HepG2 (cell line): ENCODE measurements at regions not wholly inside any gene's neighbourhood (a gene's known extent, or its start where the extent isn't known, plus 50 kb on each side); places are given as distances from the start of the nearest gene placed in this dataset.

Experiments used
- ATAC-seq: fragments of 200-7000 bp; cut with Tn5 transposase; 3 replicates; pipeline ENCODE4 v1.9.1; 2020; ENCODE audit warnings: mild to moderate bottlenecking, moderate library complexity
- BruUV-seq: library from RNA; stranded (reverse); fragments of 400-500 nt; replicated peaks from 2 replicates; lab custom pipeline; 2021; lab: Mats Ljungman, UMichigan
- CTCF ChIA-PET: fragments of 300-600 bp; formaldehyde crosslinking; extraction: SDS; loops from one replicate; lab custom pipeline; 2021; ENCODE audit warnings: low total read pairs, inconsistent platforms, low intra/inter-chr PET ratio; lab: Yijun Ruan, JAX
- POLR2A ChIA-PET: fragments of 350-600 bp; sonication (Branson Sonifier 250); formaldehyde crosslinking; loops from one replicate; lab custom pipeline; 2020; ENCODE audit warnings: antibody characterized with exemption, inconsistent platforms; lab: Yijun Ruan, JAX
- DNase-seq: peaks from one replicate; pipeline ENCODE4 v3.0.0-alpha.2; 2015; ENCODE audit warnings: low spot score
- FAIRE-seq: peaks from 3 replicates; lab custom pipeline; 2011; peaks lifted over from hg19 to GRCh38; lab: Jason Lieb, UNC
- H2AFZ ChIP-seq: one replicate; pipeline ENCODE4 v1.6.1; 2011; ENCODE audit warnings: low read length, inconsistent platforms
- H3K27ac ChIP-seq: fragments of 300-600 bp; 3 replicates; pipeline ENCODE4 v1.8.0; 2011; ENCODE audit warnings: mixed run types, mild to moderate bottlenecking, mixed read lengths, low read length, inconsistent platforms; ENCODE audit not compliant: insufficient read depth; ENCODE audit errors: extremely low read length
- H3K27me3 ChIP-seq, 2 experiments: fragments of 200-600 bp in 1 of 2; 2 replicates in 1 of 2; 3 replicates in 1 of 2; pipeline versions ENCODE4 v1.6.0 to v1.8.0; 2011; ENCODE audit warnings: low read length in 2 of 2, mild to moderate bottlenecking in 2 of 2, moderate library complexity in 2 of 2, inconsistent platforms in 1 of 2; ENCODE audit not compliant: insufficient read depth in 2 of 2, control insufficient read depth in 1 of 2
- H3K36me3 ChIP-seq, 2 experiments: fragments of 200-600 bp in 1 of 2; replicated peaks in 1 of 2; 2 replicates in 1 of 2; 3 replicates in 1 of 2; pipeline versions ENCODE4 v1.5.1 to v1.8.0; 2011; ENCODE audit warnings: low read length in 2 of 2, inconsistent platforms in 1 of 2; ENCODE audit not compliant: insufficient read depth in 2 of 2, control insufficient read depth in 1 of 2
- H3K4me1 ChIP-seq: 2 replicates; pipeline ENCODE4 v1.5.1; 2012; ENCODE audit warnings: low read length, inconsistent platforms; ENCODE audit not compliant: insufficient read depth
- H3K4me2 ChIP-seq: 2 replicates; pipeline ENCODE4 v1.6.0; 2011; ENCODE audit warnings: low read depth, low read length, inconsistent platforms
- H3K4me3 ChIP-seq, 3 experiments: fragments of 200-600 bp in 1 of 3; sonication (generic), shearing (Covaris generic) in 1 of 3; replicated peaks in 1 of 3; 2 replicates each; pipeline ENCODE4 v1.5.1; 2011 to 2016; ENCODE audit warnings: low read length in 3 of 3, inconsistent platforms in 2 of 3, low read depth in 2 of 3, mild to moderate bottlenecking in 2 of 3, control low read depth in 1 of 3, mixed read lengths in 1 of 3; ENCODE audit not compliant: insufficient read depth in 1 of 3
- H3K79me2 ChIP-seq: one replicate; pipeline ENCODE4 v1.6.1; 2011; ENCODE audit warnings: low read length, inconsistent platforms; ENCODE audit not compliant: insufficient read depth
- H3K9ac ChIP-seq: 2 replicates; pipeline ENCODE4 v1.6.0; 2011; ENCODE audit warnings: mild to moderate bottlenecking, low read depth, low read length, inconsistent platforms; ENCODE audit not compliant: insufficient read depth
- H3K9me3 ChIP-seq: 2 replicates; pipeline ENCODE4 v1.5.1; 2012; ENCODE audit warnings: mild to moderate bottlenecking, low read length
- H4K20me1 ChIP-seq: 2 replicates; pipeline ENCODE4 v1.6.0; 2011; ENCODE audit warnings: inconsistent platforms, mild to moderate bottlenecking, low read length, moderate library complexity; ENCODE audit not compliant: insufficient read depth
- ATAD3A ChIP-seq: sonication (generic); formaldehyde crosslinking; IDR thresholded peaks from 2 replicates; pipeline ENCODE4 v1.4.0; 2020; ENCODE audit warnings: missing genetic modification reagents
- CEBPB ChIP-seq: IDR thresholded peaks from 2 replicates; pipeline ENCODE4 v1.6.1; 2011; ENCODE audit warnings: low read depth, low read length, improper control_type of control experiment, borderline replicate concordance
- EZH2 ChIP-seq: conservative IDR thresholded peaks from 2 replicates; pipeline ENCODE4 v1.6.1; 2012; ENCODE audit warnings: mild to moderate bottlenecking, low read depth, low read length, moderate library complexity
- MIER2 ChIP-seq: IDR thresholded peaks from 2 replicates; pipeline ENCODE4 v1.6.1; 2016; ENCODE audit warnings: missing biosample characterization, missing genetic modification reagents
- MIXL1 ChIP-seq: IDR thresholded peaks from 2 replicates; pipeline ENCODE4 v1.6.1; 2016
- RXRA ChIP-seq: sonication (generic); formaldehyde crosslinking; IDR thresholded peaks from 2 replicates; pipeline ENCODE4 v1.5.1; 2020; ENCODE audit warnings: missing genetic modification reagents
- SAP130 ChIP-seq: IDR thresholded peaks from 2 replicates; pipeline ENCODE4 v1.6.1; 2016; ENCODE audit warnings: low read depth
- WIZ ChIP-seq: sonication (generic); formaldehyde crosslinking; IDR thresholded peaks from 2 replicates; pipeline ENCODE4 v1.5.1; 2020; ENCODE audit warnings: mild to moderate bottlenecking, missing genetic modification reagents
- ZNF24 ChIP-seq: fragments of 450-650 bp; IDR thresholded peaks from 2 replicates; pipeline ENCODE4 v1.6.1; 2017; ENCODE audit warnings: antibody characterized with exemption, mild to moderate bottlenecking
- ZNF274 ChIP-seq: sonication (generic); formaldehyde crosslinking; IDR thresholded peaks from 2 replicates; pipeline ENCODE4 v1.5.1; 2020; ENCODE audit warnings: mild to moderate bottlenecking, missing genetic modification reagents
- ZNF549 ChIP-seq: sonication (generic); formaldehyde crosslinking; IDR thresholded peaks from 2 replicates; pipeline ENCODE4 v1.5.0; 2020; ENCODE audit warnings: missing genetic modification reagents
- ZNF703 ChIP-seq: sonication (generic); formaldehyde crosslinking; IDR thresholded peaks from 2 replicates; pipeline ENCODE4 v1.5.1; 2020; ENCODE audit warnings: missing genetic modification reagents, mild to moderate bottlenecking, moderate library complexity, borderline replicate concordance
- ZSCAN20 ChIP-seq: sonication (generic); formaldehyde crosslinking; IDR thresholded peaks from 2 replicates; pipeline ENCODE4 v1.4.0; 2020; ENCODE audit warnings: missing genetic modification reagents, mild to moderate bottlenecking, borderline replicate concordance
- ZSCAN22 ChIP-seq: sonication (generic); formaldehyde crosslinking; IDR thresholded peaks from 2 replicates; pipeline ENCODE4 v1.4.0; 2020; ENCODE audit warnings: mild to moderate bottlenecking, missing genetic modification reagents
- WGBS: methylation state at CpG from one replicate; pipeline ENCODE4 v1.1.6; 2017; ENCODE audit warnings: low lambda C conversion rate; 5-methylcytosine and 5-hydroxymethylcytosine counted together
- in situ Hi-C: cut with HindIII; loops from 2 replicates; pipeline ENCODE4 v1.10.0; 2017; ENCODE audit warnings: low pct_unique_long_range_greater_than_20kb; ENCODE audit not compliant: extremely low pct_ligation_motif_present
- intact Hi-C: fragments of 100-400 bp; cut with micrococcal nuclease; formaldehyde crosslinking; loops from one replicate; pipeline ENCODE4 v1.10.0; 2022; ENCODE audit not compliant: unreplicated experiment
- TF ChIP-seq, protein P1 (sequence below): sonication (generic); formaldehyde crosslinking; IDR thresholded peaks from 2 replicates; pipeline ENCODE4 v1.5.0; 2020; ENCODE audit warnings: mild to moderate bottlenecking, missing genetic modification reagents
- TF ChIP-seq, protein P2 (sequence below): sonication (generic); formaldehyde crosslinking; IDR thresholded peaks from 2 replicates; pipeline ENCODE4 v1.9.0; 2021; ENCODE audit warnings: missing genetic modification reagents, mild to moderate bottlenecking, borderline replicate concordance
- TF ChIP-seq, protein P3 (sequence below): sonication (generic); formaldehyde crosslinking; IDR thresholded peaks from 2 replicates; pipeline ENCODE4 v1.5.1; 2020; ENCODE audit warnings: missing genetic modification reagents, mild to moderate bottlenecking, borderline replicate concordance
- TF ChIP-seq, protein P4 (sequence below): IDR thresholded peaks from 2 replicates; pipeline ENCODE4 v1.6.1; 2016; ENCODE audit warnings: low read depth, borderline replicate concordance
- TF ChIP-seq, protein P5 (sequence below): sonication (generic); formaldehyde crosslinking; IDR thresholded peaks from 2 replicates; pipeline ENCODE4 v1.4.0; 2020; ENCODE audit warnings: missing genetic modification reagents
- TF ChIP-seq, protein P6 (sequence below): sonication (generic); formaldehyde crosslinking; IDR thresholded peaks from 2 replicates; pipeline ENCODE4 v1.8.1; 2023; ENCODE audit warnings: mild to moderate bottlenecking, missing genetic modification reagents, borderline replicate concordance

DNA sequence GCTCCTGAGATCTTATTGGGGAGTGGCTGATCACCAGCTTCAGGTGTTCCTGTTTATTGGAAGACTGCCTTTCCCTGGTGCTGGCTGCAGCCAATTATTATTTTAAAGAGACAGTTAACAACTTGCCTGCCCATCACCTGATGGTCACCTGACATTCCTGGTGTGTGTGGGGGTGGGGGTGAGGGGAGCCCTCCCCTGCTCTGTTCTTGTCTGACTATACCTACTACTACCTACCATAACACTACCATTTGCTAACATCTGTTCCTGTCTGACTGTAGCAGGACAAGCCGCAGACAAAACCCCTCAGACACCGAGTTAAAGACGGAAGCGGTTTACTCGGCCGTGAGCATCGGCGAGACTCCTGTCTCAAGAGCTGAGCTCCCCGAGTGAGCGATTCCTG is 54.9 kb upstream of the NBPF3 start:
- Histone ChIP-seq H3K4me2 (no peak overlapping the region), H3K36me3 (no peaks in the 10 kb centered on the region), H3K27me3 (no peaks in the 10 kb centered on the region; a peak in 1 of 5 replicates), H3K79me2 (no peaks in the 10 kb centered on the region), H3K9me3 (no peaks in the 10 kb centered on the region), H3K4me3 (no peak overlapping the region), H2AFZ (no peak overlapping the region), H4K20me1 (no peaks in the 10 kb centered on the region), H3K27ac (no peak overlapping the region), H3K4me1 (no peaks in the 10 kb centered on the region), H3K9ac (no peak overlapping the region)
- no TSS peak for BruUV-seq
- in situ Hi-C loops = no loop called here
- FAIRE-seq = no peak
- no peak for DNase-seq
- intact Hi-C loops = no loop called here
- ATAC-seq = no peak
- POLR2A ChIA-PET = no interaction called here
- no peak for TF ChIP-seq ZSCAN22 (CRISPR knock-in tag)
- no peak for TF ChIP-seq ZNF549 (CRISPR knock-in tag)
- TF ChIP-seq, protein P1, sequence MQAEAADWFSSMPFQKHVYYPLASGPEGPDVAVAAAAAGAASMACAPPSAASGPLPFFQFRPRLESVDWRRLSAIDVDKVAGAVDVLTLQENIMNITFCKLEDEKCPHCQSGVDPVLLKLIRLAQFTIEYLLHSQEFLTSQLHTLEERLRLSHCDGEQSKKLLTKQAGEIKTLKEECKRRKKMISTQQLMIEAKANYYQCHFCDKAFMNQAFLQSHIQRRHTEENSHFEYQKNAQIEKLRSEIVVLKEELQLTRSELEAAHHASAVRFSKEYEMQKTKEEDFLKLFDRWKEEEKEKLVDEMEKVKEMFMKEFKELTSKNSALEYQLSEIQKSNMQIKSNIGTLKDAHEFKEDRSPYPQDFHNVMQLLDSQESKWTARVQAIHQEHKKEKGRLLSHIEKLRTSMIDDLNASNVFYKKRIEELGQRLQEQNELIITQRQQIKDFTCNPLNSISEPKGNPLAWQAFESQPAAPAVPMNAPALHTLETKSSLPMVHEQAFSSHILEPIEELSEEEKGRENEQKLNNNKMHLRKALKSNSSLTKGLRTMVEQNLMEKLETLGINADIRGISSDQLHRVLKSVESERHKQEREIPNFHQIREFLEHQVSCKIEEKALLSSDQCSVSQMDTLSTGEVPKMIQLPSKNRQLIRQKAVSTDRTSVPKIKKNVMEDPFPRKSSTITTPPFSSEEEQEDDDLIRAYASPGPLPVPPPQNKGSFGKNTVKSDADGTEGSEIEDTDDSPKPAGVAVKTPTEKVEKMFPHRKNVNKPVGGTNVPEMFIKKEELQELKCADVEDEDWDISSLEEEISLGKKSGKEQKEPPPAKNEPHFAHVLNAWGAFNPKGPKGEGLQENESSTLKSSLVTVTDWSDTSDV = no peak
- no peak for TF ChIP-seq MIER2 (CRISPR knock-in tag)
- TF ChIP-seq, protein P2, sequence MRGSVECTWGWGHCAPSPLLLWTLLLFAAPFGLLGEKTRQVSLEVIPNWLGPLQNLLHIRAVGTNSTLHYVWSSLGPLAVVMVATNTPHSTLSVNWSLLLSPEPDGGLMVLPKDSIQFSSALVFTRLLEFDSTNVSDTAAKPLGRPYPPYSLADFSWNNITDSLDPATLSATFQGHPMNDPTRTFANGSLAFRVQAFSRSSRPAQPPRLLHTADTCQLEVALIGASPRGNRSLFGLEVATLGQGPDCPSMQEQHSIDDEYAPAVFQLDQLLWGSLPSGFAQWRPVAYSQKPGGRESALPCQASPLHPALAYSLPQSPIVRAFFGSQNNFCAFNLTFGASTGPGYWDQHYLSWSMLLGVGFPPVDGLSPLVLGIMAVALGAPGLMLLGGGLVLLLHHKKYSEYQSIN (CRISPR knock-in tag) = no peak
- TF ChIP-seq MIXL1 (CRISPR knock-in tag) = no peak
- TF ChIP-seq RXRA (CRISPR knock-in tag) = no peak
- TF ChIP-seq, protein P3, sequence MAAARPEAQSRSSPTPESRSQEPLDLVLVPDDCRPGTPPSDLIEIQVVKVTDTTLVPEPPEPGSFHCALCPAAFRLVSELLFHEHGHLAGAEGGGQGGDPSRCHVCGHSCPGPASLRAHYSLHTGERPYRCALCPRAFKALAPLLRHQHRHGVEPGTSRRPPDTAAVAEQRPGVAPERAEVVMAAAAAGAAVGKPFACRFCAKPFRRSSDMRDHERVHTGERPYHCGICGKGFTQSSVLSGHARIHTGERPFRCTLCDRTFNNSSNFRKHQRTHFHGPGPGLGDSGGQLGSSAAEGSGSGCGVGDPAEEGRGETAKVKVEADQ (CRISPR knock-in tag) = no peak
- no peak for TF ChIP-seq SAP130
- TF ChIP-seq CEBPB = no peak
- no peak for TF ChIP-seq ZNF24
- no peak for TF ChIP-seq WIZ (CRISPR knock-in tag)
- TF ChIP-seq ZNF703 = no peak
- TF ChIP-seq, protein P4, sequence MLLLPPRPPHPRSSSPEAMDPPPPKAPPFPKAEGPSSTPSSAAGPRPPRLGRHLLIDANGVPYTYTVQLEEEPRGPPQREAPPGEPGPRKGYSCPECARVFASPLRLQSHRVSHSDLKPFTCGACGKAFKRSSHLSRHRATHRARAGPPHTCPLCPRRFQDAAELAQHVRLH (CRISPR knock-in tag) = no peak
- TF ChIP-seq ATAD3A (CRISPR knock-in tag) = no peak
- no peak for TF ChIP-seq EZH2
- TF ChIP-seq ZNF274 = no peak
- TF ChIP-seq, protein P5, sequence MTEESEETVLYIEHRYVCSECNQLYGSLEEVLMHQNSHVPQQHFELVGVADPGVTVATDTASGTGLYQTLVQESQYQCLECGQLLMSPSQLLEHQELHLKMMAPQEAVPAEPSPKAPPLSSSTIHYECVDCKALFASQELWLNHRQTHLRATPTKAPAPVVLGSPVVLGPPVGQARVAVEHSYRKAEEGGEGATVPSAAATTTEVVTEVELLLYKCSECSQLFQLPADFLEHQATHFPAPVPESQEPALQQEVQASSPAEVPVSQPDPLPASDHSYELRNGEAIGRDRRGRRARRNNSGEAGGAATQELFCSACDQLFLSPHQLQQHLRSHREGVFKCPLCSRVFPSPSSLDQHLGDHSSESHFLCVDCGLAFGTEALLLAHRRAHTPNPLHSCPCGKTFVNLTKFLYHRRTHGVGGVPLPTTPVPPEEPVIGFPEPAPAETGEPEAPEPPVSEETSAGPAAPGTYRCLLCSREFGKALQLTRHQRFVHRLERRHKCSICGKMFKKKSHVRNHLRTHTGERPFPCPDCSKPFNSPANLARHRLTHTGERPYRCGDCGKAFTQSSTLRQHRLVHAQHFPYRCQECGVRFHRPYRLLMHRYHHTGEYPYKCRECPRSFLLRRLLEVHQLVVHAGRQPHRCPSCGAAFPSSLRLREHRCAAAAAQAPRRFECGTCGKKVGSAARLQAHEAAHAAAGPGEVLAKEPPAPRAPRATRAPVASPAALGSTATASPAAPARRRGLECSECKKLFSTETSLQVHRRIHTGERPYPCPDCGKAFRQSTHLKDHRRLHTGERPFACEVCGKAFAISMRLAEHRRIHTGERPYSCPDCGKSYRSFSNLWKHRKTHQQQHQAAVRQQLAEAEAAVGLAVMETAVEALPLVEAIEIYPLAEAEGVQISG (CRISPR knock-in tag) = no peak
- no peak for TF ChIP-seq ZSCAN20 (CRISPR knock-in tag)
- TF ChIP-seq, protein P6, sequence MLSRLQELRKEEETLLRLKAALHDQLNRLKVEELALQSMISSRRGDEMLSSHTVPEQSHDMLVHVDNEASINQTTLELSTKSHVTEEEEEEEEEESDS = no peak
- 42% methylated on average over 10 of the region's 10 CpGs for WGBS
- CTCF ChIA-PET = no interaction called here
